HS-27A (cell line): ENCODE measurements at regions not wholly inside any gene's neighbourhood (a gene's known extent, or its start where the extent isn't known, plus 50 kb on each side); places are given as distances from the start of the nearest gene placed in this dataset.
"Not testable (repeated sequence)": the region's sequence is repeated elsewhere in the genome, so short reads cannot be mapped to it uniquely, and the experiment has no call there.

Experiments used
- DNase-seq: peaks from one replicate; pipeline ENCODE4 v3.0.0-alpha.2; 2012; ENCODE audit warnings: low read depth, missing footprints

DNA sequence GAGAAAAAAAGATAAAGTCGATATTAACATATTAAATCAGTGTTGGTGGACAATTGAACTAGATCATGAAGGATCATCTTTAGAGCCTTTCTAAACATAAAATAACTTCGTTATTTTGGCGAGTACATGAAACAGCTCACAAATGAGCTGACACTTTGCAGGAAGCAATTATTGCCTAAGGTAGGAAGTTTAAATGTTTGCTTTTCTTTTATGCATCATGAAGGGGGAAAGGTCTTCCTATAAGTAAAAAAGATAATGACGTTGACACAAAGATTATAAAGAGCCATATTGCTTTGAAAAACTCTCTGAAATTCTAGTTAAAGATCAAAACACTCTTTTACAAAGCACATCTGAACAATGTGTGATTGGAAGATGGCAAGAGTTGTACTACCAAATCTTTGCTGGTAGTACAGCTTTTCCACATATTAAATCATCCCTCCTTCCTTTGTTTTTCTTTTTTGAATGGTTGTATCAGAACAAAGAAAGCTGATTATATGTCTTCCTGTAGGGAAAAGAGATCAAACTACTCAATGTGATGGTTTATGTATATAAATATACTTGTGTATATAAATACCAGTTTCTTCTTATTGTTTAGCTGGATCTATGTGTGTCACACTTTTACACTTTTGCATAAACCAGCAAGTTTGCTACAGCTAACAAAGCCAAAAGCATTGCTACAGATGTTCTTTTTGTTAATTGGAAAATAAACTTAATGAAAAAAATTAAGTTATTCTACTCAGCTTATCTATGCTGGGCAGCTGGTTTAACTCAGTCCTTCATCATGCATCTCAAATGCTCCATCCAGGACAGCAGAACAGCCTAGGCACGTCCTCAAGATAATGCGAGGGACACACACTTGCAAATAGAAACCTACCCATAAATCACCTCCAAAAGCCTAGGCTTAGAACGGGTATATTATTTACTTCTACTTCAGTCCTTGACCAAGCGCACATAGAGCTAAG is 850.8 kb upstream of the ROBO1 start:
- no peak for DNase-seq

DNA sequence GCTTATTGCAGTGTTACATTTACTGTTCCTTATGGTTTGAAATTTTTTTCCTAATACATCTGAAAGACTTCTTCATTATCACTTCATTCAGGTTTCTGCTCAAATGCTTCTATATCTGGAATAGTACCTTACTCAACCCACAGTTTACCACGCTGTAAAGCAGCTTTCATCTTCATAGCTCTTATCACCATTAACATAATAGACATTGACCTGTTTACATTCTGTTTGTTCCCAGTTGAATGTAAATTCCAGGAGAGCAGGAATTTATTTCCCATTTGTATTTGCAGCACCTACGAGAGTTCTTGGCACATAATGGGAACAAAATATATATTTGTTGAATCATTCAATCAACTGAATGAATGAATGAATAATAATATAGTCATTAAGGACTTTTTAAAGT is 844.6 kb upstream of the ROBO1 start:
- no peak for DNase-seq

DNA sequence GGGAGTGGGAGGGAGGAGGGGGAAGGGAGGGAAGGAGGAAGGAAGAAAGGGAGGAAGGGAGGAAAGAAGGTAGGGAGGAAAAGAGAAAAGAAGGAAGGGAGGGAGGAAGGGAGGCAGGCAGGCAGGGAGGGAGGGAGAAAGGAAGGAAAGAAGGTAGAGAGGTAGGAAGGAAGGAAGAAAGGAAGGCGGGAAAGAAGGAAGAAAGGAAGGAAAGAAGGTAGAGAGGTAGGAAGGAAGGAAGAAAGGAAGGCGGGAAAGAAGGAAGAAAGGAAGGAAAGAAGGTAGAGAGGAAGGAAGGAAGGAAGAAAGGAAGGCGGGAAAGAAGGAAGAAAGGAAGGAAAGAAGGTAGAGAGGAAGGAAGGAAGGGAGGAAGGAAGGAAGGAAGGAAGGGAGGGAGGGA is 840.3 kb upstream of the ROBO1 start:
- DNase-seq: not testable (repeated sequence)

DNA sequence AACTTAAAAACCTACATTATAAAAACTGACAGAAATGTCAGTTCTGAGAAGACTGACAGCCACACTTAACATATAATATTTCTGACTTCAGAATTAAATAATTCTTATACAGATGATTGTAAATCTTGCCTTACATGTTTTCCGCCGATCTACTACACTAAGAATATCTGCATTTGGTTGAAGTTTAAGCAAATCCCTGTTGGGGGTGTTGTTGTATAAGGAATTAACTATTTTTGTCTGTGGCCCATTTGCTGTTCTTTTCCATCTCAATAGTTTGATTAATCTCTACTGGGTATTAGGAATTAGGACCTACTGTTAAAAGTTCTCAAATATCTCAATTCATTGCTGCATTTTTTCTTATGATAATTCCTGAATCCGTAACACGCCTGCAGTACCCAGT is 838.3 kb upstream of the ROBO1 start:
- no peak for DNase-seq

DNA sequence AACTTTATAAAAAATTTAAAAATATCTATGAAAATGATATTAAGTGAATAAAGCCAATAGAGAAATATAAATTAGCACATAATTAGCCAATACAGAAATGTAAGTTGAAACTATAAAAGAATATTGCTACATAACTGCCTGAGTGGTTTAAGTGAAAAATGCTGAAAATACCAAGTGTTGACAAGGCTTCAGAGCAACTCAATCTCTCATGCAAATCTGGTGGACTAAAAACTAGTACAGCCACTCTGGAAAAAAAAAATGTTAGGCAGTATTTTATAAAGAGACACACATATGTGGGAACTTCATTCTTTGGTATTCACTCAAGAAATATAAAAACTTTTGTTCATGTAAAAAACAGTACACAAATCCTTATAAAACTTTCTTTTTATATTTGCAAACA is 833.7 kb upstream of the ROBO1 start:
- no peak for DNase-seq

DNA sequence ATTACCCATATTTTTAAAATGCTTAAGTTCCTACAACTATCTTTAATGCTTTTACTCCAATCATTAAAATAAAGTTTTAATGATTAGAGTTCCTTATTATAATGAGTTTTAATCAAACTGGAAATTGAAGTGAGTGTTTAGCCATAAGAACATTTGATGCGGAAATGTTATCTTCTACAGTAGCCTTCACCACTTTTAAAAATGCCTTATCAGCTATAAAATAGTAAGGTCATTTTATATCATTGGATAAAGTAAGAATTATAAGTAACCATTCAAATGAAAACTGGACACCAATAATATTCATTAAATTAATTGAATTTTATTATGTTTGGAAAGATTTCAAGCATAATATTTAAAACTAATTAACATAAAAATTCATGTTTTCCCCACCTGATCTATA is 825.0 kb upstream of the ROBO1 start:
- no peak for DNase-seq

DNA sequence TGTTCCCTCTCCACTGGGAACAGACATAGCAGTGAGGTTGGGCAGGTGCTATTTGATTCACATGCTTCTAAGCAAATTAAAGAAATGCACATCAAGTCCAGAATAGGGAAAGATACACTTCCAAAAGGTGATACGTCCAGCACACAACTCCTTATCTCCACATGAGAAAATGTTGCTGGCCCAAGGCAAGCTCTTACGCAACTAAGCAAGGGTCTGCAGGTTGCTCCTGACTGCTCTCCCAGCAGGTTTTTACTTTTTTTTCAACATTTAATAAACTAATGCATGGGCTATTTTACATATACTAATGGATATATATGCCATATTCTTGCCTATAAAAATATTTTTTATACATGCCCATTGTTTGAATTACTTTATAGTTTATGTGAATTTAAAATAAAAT is 818.5 kb upstream of the ROBO1 start:
- no peak for DNase-seq

DNA sequence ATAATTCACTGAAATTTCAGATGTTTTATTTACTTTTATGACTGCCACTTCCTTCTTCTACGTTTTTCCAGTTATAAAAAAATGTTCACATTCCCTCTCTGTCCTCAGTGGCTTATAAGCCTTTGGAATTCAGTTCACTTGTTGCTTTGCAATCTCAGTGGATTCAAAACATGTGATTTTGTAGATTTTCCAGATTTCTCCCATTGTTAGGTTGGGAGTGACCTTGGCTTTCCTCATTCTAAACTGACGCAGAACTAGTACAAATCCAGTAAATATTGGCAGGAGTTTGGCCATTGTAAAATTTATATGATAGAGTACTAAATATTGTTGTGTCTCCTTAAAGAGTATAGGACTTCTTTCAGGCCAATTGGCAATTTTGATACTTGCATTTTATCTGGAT is 812.3 kb upstream of the ROBO1 start:
- no peak for DNase-seq

DNA sequence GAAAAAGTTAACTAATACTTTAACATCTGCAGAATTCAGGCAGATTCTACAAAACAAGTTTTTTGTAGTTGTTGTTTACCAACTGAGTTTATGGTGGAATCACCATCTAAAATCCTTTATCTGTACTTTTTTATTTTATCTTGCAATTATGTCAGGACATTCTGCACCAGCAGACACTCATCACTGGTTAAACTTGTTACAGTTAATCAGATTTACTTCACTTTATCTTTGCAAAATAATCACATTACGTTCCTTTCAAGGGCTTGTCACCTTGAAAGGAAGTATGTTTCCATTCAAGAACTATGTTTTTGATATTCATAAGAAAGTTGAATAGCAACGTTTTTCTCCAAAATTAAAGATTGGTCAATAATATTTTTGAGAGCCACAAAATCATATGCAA is 796.6 kb upstream of the ROBO1 start:
- no peak for DNase-seq

DNA sequence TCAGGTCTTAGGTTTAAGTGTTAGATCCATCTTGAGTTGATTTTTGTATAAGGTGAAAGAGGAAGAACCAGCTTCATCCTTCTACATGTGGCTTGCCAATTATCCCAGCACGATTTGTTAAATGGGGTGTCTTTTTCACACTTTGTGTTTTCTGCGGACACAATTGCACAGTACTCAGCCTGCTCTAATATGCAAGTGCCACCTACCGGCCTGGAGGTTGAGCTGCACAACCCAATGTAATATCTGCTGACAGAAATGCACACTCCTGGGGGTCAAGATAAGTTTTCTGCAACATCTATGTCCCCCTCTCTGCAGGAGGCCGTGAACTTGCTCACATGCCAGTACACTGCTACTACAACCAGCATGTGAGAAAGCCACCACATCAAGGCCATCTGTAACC is 791.9 kb upstream of the ROBO1 start:
- no peak for DNase-seq

DNA sequence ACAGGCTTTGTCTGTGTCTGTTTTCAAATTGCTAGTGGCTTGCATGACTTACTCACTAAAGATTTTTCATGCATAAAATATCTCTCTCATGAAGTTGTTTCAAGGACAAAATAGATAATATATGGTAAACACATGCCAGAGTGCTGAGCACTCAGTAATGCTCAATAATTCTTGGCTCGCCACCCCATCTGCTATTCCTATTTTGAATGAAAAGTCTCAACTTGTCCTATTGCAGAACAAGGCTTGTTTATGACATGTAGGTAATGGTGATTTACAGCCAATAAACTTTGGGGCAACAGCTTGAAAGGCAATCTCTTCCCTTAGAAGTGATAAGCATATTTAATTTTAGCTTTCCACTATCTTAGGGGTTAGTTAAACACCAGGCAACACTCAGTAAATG is 789.0 kb upstream of the ROBO1 start:
- DNase-seq: no peak

DNA sequence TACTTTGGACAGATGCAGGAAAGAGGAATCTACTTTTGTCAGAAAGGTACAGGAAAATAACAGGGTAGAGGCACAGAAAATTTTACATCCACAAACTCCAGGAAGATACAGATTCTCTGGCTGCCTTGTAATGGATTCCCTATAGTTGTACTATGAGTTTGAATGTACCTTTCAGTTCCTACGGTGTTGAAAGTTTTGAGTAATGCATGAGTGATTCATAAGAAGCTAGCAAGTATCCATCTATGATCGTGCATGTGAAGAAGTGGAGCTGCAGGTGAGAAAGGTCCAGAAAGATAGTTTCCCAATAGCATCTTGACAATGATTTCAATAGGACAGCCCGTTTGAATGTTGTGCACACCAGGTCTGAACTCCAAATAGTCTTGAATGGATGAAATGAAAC is 786.5 kb upstream of the ROBO1 start:
- no peak for DNase-seq

DNA sequence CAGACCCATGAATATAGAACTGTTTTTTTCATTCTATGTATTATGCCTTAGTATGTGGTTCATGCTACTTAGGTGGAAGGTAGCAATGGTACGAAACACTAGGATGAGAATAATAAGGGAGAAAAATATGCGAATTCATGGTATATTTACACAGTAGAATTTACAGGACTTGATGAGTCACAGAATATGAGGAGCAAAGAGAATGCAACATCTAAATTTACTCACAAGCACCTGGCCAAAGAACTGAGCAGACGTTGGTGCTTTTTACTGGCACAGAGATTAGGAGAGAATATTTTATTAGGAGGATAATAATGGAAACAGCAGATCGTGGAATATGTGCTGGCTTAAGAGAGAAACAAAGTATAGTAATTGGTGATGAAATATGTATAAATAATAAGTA is 785.4 kb upstream of the ROBO1 start:
- no peak for DNase-seq

DNA sequence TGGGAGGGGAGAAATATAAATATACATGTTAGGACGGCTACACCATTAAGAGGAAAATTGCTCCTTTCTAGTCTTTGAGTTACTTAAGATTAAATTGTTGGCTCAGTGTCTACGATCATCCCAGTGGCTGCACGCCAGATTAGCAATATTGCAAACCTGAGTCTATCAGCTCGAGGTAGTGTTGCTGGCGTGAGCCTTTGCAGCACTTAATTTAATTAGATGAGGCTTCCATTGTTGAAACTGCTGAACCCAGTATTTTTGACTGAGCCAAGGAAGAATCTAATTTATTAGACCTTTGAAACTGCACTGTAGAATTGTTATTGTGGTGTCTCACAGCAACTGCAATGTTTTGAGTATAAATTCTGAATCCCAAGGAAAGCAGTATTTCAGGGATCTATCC is 782.4 kb upstream of the ROBO1 start:
- no peak for DNase-seq

DNA sequence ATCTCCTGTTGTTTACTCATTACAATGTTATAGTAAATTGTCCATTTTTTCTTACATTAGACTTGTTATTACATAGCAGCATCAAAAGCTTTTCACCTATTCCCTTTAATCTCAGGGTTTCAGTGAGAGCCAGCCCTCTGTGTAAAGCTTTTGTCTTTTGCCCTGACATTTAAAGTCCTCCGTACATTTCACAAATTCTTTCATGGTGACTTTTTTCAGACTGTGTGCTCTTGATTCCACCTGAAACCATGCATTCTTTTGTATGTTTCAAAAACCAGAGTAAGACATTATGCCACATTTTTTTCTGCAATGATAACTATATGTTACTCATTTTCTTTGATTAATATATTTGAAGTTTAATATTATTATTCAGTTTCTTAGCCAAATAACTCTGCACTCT is 781.4 kb upstream of the ROBO1 start:
- DNase-seq: no peak

DNA sequence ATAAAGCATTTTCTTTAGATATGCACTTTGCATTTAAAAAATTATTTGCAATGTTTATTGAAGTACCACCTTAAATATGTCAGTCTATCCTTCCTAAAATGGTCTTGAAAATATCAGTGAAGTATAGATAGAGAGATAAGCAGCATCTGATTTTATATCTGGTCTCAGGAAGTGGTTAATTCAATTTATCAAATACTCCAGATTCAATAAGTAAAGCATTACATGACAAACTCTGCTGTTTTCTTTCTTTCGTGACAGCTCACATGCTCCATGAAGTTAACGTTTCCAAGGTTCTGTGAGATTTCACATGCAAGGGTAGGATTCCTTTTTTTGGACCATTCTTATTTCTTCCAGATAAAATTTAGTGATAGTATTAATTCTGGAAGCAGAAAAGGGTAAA is 775.4 kb upstream of the ROBO1 start:
- no peak for DNase-seq

DNA sequence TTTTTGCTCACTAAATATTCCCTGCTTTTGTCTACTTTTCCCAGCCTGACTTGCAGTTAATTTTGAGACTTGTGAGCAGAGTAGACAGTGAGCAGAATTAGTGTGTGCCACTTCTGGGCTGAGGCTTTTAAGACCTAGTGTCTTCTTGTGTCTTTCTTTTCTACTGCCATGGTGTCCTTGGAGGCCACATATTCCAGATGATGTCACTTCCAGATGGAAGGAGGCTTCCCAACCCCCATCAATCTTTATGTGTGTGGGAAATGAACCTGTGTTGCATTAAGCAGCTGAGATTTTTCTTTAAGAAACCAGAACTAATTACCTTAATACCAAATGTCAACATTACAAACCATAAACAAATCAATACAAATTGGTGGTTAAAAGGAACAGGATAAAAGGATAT is 774.7 kb upstream of the ROBO1 start:
- no peak for DNase-seq

DNA sequence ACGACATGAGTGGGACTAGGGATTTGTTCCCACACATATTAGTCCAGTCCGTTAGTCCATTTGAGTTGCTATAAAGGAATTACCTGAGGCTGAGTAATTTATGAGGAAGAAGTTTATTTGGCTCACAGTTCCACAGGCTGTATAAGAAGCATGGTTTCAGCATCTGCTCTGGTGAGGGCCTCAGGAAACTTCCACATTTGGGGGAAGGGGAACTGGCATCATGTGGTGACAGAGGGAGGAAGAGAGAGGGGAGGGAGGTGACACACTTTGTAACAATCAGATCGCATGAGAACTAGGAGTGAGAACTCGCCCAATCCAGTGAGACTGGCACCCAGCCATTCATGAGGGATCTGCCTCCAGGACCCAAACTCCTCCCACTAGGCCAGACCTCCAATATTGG is 769.9 kb upstream of the ROBO1 start:
- DNase-seq: no peak

DNA sequence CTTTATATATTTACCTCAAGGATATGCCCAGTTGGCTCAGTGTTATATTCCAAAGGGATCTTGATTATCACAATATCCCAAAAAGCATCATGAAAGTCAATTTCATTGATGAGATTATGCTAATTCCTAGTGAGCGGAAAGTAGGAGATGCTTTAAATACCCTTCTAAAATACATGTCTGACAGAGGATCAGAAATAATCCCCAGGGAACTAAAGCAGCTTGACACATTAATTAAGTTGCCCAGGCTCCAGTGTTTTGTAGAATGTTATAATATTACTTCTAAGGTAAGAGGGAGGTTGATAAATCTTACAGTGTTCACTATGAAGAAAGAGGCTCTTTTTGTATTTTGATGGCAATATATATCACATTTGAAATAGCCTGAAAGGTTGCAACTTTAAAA is 767.5 kb upstream of the ROBO1 start:
- no peak for DNase-seq

DNA sequence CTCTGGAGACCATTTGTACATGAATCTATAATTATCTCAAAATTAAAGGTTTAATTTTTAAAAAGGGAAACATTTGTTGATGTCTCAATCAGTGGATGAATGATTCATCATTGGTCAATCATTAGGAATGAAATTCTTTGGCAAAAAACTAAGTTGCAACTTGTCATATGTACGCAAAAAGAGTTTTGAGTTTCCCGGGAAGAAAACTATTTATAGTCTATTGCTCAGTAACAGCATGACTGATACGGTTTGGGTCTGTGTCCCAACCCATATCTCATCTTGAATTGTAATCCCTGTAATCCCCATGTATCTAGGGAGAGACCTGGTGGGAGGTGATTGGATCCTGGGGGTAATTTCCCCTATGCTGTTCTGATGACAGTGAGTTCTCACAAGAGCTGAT is 765.8 kb upstream of the ROBO1 start:
- DNase-seq: peak; percentile 4

DNA sequence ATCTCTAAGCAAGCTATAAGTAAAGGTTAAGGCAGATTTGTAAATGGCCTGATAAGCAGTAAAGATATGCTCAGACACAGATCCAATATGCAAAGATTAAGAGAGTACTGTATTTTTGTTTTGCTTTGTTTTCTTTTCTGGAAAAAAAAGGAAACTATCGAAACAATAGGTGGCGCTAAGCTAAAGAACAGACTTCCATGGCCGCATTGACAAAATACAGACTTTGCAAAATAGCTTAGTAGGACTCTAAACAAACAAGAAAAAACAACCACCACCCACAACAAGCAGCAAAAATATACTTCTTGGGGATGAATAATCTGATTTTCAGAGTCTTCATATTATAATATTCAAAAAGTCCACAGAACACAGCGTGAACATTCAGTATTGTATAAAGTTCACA is 758.4 kb upstream of the ROBO1 start:
- no peak for DNase-seq

DNA sequence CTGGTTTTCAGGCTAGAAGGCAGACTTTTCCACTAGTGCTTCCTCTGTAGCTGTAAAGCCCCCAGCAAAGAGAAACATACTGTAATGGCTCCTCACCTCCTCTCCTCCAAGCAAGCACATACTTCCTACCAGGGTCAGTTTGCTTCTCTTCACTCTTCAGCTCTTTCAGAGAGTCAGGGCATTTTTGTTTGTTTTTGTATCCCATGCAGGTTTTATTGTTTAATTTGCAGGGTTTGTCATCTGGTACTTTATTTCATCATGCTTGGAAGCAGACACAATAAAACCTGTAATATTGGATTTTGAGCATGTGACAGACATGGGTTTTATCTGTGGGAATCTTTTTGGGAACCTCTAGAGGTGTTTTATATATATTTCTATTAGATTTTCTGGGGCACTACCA is 753.3 kb upstream of the ROBO1 start:
- no peak for DNase-seq

DNA sequence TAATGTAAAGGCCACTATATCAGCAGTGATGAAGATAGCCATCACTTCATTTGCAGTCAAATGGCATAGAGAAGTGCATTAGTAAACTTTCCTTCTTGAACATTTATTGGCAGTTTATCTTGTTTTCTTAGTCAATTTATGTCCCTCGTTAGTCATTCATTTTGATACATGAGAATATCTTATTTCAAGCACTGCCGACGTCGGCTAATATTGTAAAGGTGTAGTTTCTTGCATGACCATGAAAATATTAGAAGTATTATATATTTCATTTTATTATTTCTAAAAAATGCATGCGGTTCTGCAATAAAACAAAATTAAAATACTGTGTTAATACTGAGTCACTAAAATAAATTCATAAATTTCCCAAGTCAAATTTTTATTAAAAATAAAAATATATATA is 751.6 kb upstream of the ROBO1 start:
- no peak for DNase-seq

DNA sequence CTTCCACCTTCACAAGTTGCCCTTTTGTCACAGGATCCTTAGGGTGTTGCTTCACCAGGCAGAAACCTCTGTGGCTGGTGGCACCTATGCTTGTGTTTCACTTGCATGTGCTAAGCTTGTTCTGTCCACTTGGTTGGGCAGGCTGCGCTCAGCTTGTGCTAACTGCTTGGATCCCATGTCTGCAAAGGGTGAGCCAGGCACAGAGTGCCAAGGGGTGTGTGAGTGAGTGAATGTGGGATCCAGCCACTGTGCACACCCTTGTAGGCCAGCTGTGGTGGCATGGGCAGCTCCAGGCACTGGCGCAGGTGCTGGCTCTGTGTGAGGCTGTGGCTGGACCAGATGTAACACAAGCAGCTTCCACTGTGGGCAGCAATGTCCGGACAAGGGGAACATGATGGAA is 728.7 kb upstream of the ROBO1 start:
- DNase-seq: no peak
